CD14-positive monocyte (primary cell): ENCODE measurements at regions not wholly inside any gene's neighbourhood (a gene's known extent, or its start where the extent isn't known, plus 50 kb on each side); places are given as distances from the start of the nearest gene placed in this dataset.

Experiments
- DNase-seq, 3 donors: peaks; one replicate each; pipeline ENCODE4 v3.0.0-alpha.2; 2011 to 2022
- H2AFZ ChIP-seq: 2 replicates; pipeline ENCODE4 v1.6.0; 2012; ENCODE audit warnings: mild to moderate bottlenecking, low read depth, low read length, inconsistent platforms; ENCODE audit not compliant: insufficient read depth, poor library complexity, severe bottlenecking
- H3K27ac ChIP-seq, 2 donors: 1 replicate in 1 of 2; 2 replicates in 1 of 2; pipeline ENCODE4 v1.5.1; 2012 to 2013; ENCODE audit warnings: low read length in 2 of 2, control low read depth in 1 of 2, inconsistent platforms in 1 of 2, low read depth in 1 of 2, mild to moderate bottlenecking in 1 of 2
- H3K27me3 ChIP-seq, 2 donors: one replicate each; pipeline versions ENCODE4 v1.6.0 to v1.6.1; 2011 to 2013; ENCODE audit warnings: low read length in 2 of 2; ENCODE audit not compliant: control insufficient read depth in 2 of 2, insufficient read depth in 2 of 2
- H3K36me3 ChIP-seq, 2 donors: replicated peaks in 1 of 2; 1 replicate in 1 of 2; 2 replicates in 1 of 2; pipeline versions ENCODE4 v1.5.1 to v1.6.1; 2012 to 2013; ENCODE audit warnings: low read length in 2 of 2, control low read depth in 1 of 2, inconsistent platforms in 1 of 2, mild to moderate bottlenecking in 1 of 2; ENCODE audit not compliant: insufficient read depth in 2 of 2, control insufficient read depth in 1 of 2
- H3K4me1 ChIP-seq, 2 donors: 1 replicate in 1 of 2; 2 replicates in 1 of 2; pipeline versions ENCODE4 v1.5.1 to v1.6.1; 2012 to 2013; ENCODE audit warnings: low read length in 2 of 2, control low read depth in 1 of 2, inconsistent platforms in 1 of 2, mild to moderate bottlenecking in 1 of 2, moderate library complexity in 1 of 2; ENCODE audit not compliant: insufficient read depth in 2 of 2, control insufficient read depth in 1 of 2
- H3K4me2 ChIP-seq: replicated peaks from 2 replicates; pipeline ENCODE3; 2012; ENCODE audit warnings: low read length, moderate library complexity, mild to moderate bottlenecking; ENCODE audit not compliant: poor library complexity, severe bottlenecking; ENCODE audit errors: extremely low read depth
- H3K4me3 ChIP-seq, 3 experiments: fragments of 200-600 bp in 1 of 3; sonication (generic) in 1 of 3; replicated peaks in 1 of 3; 1 replicate in 2 of 3; 2 replicates in 1 of 3; pipeline ENCODE4 v1.5.1; 2011 to 2013; ENCODE audit warnings: low read length in 3 of 3, mild to moderate bottlenecking in 3 of 3, control low read depth in 2 of 3, low read depth in 2 of 3, inconsistent platforms in 1 of 3, moderate library complexity in 1 of 3
- H3K79me2 ChIP-seq: 2 replicates; pipeline ENCODE4 v1.6.0; 2012; ENCODE audit warnings: mild to moderate bottlenecking, control low read depth, inconsistent platforms, low read length, moderate library complexity; ENCODE audit not compliant: insufficient read depth
- H3K9ac ChIP-seq: 2 replicates; pipeline ENCODE4 v1.6.0; 2017; ENCODE audit warnings: low read length, mild to moderate bottlenecking; ENCODE audit not compliant: insufficient read depth, poor library complexity, severe bottlenecking
- H3K9me3 ChIP-seq, 2 donors: replicated peaks in 1 of 2; 1 replicate in 1 of 2; 2 replicates in 1 of 2; pipeline versions ENCODE4 v1.5.1 to v1.6.1; 2012 to 2013; ENCODE audit warnings: low read length in 2 of 2, control low read depth in 1 of 2; ENCODE audit not compliant: control insufficient read depth in 1 of 2, insufficient read depth in 1 of 2
- H4K20me1 ChIP-seq: 2 replicates; pipeline ENCODE4 v1.6.0; 2012; ENCODE audit warnings: mild to moderate bottlenecking, low read length, control low read depth, moderate library complexity; ENCODE audit not compliant: insufficient read depth
- H3K27ac Mint-ChIP-seq, 7 donors: one replicate each; pipeline ENCODE4 v1.8.0; 2020; ENCODE audit warnings: mild to moderate bottlenecking in 7 of 7, mixed read lengths in 7 of 7, moderate library complexity in 6 of 7, inconsistent platforms in 2 of 7
- H3K27me3 Mint-ChIP-seq, 3 donors: one replicate each; pipeline ENCODE4 v1.8.0; 2021 to 2022; ENCODE audit warnings: low read depth in 3 of 3, mild to moderate bottlenecking in 3 of 3, mixed read lengths in 3 of 3, moderate library complexity in 3 of 3, inconsistent platforms in 1 of 3
- H3K36me3 Mint-ChIP-seq, 2 donors: one replicate each; pipeline ENCODE4 v1.8.0; 2020; ENCODE audit warnings: mixed read lengths in 2 of 2, inconsistent platforms in 1 of 2, mild to moderate bottlenecking in 1 of 2
- H3K4me1 Mint-ChIP-seq: one replicate; pipeline ENCODE4 v1.8.0; 2020; ENCODE audit warnings: mild to moderate bottlenecking, mixed read lengths
- H3K4me3 Mint-ChIP-seq, 2 donors: one replicate each; pipeline ENCODE4 v1.8.0; 2020; ENCODE audit warnings: mild to moderate bottlenecking in 2 of 2, mixed read lengths in 2 of 2, moderate library complexity in 1 of 2
- H3K9me3 Mint-ChIP-seq, 7 donors: one replicate each; pipeline ENCODE4 v1.8.0; 2020 to 2022; ENCODE audit warnings: mixed read lengths in 7 of 7, mild to moderate bottlenecking in 6 of 7, moderate library complexity in 6 of 7, inconsistent platforms in 2 of 7
- WGBS: methylation state at CpG from one replicate; pipeline ENCODE4 v1.1.5; 2013; ENCODE audit warnings: missing lambda C conversion rate; ENCODE audit not compliant: insufficient coverage; 5-methylcytosine and 5-hydroxymethylcytosine counted together
- intact Hi-C, 2 donors: fragments of 100-400 bp; cut with micrococcal nuclease; formaldehyde crosslinking; loops; one replicate each; pipeline versions ENCODE4 v1.15.0 to v1.15.1; 2023
- TF ChIP-seq, protein P1 (sequence below): fragments of 200-600 bp; IDR thresholded peaks from one replicate; pipeline ENCODE4 v1.8.0; 2022; ENCODE audit warnings: antibody characterized with exemption, mild to moderate bottlenecking

DNA sequence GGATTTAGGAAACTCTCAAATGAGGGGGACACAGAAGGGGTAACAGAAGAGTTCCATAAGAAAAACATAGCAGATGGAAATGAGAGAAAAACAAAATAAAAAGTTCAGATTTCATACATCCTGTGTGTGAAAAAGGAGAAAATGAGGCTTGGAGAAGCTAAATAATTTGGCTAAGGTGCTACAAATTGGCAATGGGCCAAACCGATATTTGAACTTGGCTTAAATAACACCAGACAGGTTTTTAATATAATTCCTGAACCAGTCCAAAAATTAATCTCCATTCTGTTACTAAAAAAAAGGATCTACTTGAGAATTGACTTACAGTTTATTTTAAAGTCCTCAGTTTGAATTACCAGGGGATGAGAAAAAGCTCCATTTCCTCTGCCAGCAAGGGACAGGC is 342.9 kb upstream of the DPH6 start:
- H3K27me3 ChIP-seq = no peaks in the 10 kb centered on the region
- H3K36me3 ChIP-seq = no peaks in the 10 kb centered on the region
- H3K4me3 ChIP-seq = no peak overlapping the region
- Mint-ChIP-seq H3K9me3 (peaks cover 0 to 7% (median 2%) of the 10 kb centered on the region in 7 donors), H3K27me3 (peaks cover 0 to 2% (median 0%) of the 10 kb centered on the region in 3 donors), H3K27ac (no peak overlapping the region), H3K4me1 (no peaks in the 10 kb centered on the region), H3K4me3 (no peak overlapping the region), H3K36me3 (no peaks in the 10 kb centered on the region)
- no peak overlapping the region for H2AFZ ChIP-seq
- H3K4me1 ChIP-seq = no peaks in the 10 kb centered on the region
- TF ChIP-seq, protein P1, sequence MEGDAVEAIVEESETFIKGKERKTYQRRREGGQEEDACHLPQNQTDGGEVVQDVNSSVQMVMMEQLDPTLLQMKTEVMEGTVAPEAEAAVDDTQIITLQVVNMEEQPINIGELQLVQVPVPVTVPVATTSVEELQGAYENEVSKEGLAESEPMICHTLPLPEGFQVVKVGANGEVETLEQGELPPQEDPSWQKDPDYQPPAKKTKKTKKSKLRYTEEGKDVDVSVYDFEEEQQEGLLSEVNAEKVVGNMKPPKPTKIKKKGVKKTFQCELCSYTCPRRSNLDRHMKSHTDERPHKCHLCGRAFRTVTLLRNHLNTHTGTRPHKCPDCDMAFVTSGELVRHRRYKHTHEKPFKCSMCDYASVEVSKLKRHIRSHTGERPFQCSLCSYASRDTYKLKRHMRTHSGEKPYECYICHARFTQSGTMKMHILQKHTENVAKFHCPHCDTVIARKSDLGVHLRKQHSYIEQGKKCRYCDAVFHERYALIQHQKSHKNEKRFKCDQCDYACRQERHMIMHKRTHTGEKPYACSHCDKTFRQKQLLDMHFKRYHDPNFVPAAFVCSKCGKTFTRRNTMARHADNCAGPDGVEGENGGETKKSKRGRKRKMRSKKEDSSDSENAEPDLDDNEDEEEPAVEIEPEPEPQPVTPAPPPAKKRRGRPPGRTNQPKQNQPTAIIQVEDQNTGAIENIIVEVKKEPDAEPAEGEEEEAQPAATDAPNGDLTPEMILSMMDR = no peak
- no peak overlapping the region for H3K4me2 ChIP-seq
- intact Hi-C loops = no loop called here
- no CpG with 5 or more reads among the region's 1 CpG for WGBS
- H4K20me1 ChIP-seq = no peaks in the 10 kb centered on the region
- no peak overlapping the region for H3K9ac ChIP-seq
- no peaks in the 10 kb centered on the region for H3K9me3 ChIP-seq
- H3K79me2 ChIP-seq = no peaks in the 10 kb centered on the region
- no peak overlapping the region for H3K27ac ChIP-seq
- DNase-seq = no peak

DNA sequence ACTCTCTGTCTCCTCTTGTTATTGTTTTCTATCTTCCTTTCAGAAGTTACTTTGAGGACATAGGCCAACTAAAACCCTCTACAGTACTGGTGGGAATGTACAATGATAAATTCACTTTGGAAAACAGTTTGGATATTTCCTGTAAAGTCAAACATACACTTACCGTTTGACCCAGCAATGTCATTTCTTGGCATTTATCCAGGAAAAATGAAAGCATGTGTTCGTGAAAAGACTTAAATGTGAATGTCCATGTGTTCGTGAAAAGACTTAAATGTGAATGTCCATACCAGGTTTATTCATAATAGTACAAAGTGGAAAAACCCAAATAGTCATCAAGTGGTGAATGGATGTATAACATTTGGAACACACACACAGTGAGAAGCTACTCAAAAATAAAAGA is 361.5 kb upstream of the DPH6 start:
- H3K79me2 ChIP-seq = no peaks in the 10 kb centered on the region
- Mint-ChIP-seq H3K4me3 (no peak overlapping the region), H3K9me3 (peaks cover 4 to 16% (median 8%) of the 10 kb centered on the region in 7 donors), H3K4me1 (no peaks in the 10 kb centered on the region), H3K27ac (no peak overlapping the region), H3K27me3 (no peaks in the 10 kb centered on the region), H3K36me3 (no peaks in the 10 kb centered on the region)
- no peaks in the 10 kb centered on the region for H4K20me1 ChIP-seq
- no peak overlapping the region for H2AFZ ChIP-seq
- TF ChIP-seq, protein P1 = no peak
- no peaks in the 10 kb centered on the region for H3K36me3 ChIP-seq
- no peak overlapping the region for H3K27ac ChIP-seq
- no peak overlapping the region for H3K4me2 ChIP-seq
- WGBS = no CpG with 5 or more reads among the region's 3 CpGs
- no peak overlapping the region for H3K9ac ChIP-seq
- H3K27me3 ChIP-seq = no peaks in the 10 kb centered on the region
- peaks cover 0 to 7% of the 10 kb centered on the region in 2 donors for H3K9me3 ChIP-seq
- intact Hi-C loops = no loop called here
- no peaks in the 10 kb centered on the region for H3K4me1 ChIP-seq
- DNase-seq = no peak
- H3K4me3 ChIP-seq = no peak overlapping the region
